ENCODE measurements at regions not wholly inside any gene's neighbourhood (a gene's known extent, or its start where the extent isn't known, plus 50 kb on each side); places are given as distances from the start of the nearest gene placed in this dataset.

- Mint-ChIP-seq H3K36me3 (ENCODE audit: unreplicated experiment) (no peaks in the 10 kb centered on the region), H3K4me3 (ENCODE audit: unreplicated experiment) (no peak overlapping the region), H3K9me3 (ENCODE audit: unreplicated experiment) (no peaks in the 10 kb centered on the region), H3K4me1 (ENCODE audit: low read depth, unreplicated experiment) (no peaks in the 10 kb centered on the region), H3K27ac (ENCODE audit: unreplicated experiment) (no peak overlapping the region), H3K27me3 (ENCODE audit: unreplicated experiment) (peaks cover 2% of the 10 kb centered on the region)
- TF ChIP-seq, protein P1, sequence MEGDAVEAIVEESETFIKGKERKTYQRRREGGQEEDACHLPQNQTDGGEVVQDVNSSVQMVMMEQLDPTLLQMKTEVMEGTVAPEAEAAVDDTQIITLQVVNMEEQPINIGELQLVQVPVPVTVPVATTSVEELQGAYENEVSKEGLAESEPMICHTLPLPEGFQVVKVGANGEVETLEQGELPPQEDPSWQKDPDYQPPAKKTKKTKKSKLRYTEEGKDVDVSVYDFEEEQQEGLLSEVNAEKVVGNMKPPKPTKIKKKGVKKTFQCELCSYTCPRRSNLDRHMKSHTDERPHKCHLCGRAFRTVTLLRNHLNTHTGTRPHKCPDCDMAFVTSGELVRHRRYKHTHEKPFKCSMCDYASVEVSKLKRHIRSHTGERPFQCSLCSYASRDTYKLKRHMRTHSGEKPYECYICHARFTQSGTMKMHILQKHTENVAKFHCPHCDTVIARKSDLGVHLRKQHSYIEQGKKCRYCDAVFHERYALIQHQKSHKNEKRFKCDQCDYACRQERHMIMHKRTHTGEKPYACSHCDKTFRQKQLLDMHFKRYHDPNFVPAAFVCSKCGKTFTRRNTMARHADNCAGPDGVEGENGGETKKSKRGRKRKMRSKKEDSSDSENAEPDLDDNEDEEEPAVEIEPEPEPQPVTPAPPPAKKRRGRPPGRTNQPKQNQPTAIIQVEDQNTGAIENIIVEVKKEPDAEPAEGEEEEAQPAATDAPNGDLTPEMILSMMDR (IDR thresholded peaks at IDR 0.05; ENCODE audit: partially characterized antibody, unreplicated experiment) = no peak
- DNase-seq = no peak
Observed at GRCh38 chr3:27625864-27626263, 96.3 kb downstream of the EOMES start.

DNA sequence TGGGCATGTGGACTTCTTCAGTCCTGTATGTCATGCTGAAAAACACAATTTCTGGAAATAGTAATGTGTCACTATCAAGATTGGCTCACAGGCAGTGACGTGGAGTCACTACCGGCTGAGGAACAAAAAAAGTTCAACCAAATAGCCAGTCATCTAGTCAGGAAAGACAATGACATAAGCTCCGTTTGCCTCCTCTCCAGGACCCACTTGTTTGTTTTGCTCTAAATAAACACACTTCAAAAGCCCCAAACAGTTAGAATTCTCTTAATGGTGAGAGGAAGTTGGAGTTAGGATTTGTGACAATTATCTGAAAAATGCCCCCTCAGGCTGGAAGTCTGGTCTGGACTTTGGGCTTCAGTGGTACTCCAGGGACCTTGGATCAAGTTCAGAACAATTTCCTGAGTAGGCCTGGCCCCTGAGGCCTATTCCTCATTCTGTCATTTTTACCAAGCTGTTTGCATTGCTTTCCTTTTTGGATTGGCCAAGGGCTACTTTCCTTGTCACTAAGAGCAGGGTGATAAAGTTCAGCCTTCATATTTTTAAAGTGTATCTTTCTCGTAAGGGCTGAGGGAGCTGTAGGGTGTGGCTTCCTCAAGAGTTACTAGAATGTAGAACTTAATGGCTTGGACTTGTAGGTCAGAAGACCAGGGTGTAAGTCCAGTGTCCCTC is 98.9 kb downstream of the EOMES start:
- Mint-ChIP-seq H3K4me1 (ENCODE audit: low read depth, unreplicated experiment) (no peaks in the 10 kb centered on the region), H3K27ac (ENCODE audit: unreplicated experiment) (no peak overlapping the region), H3K4me3 (ENCODE audit: unreplicated experiment) (no peak overlapping the region), H3K9me3 (ENCODE audit: unreplicated experiment) (no peaks in the 10 kb centered on the region), H3K36me3 (ENCODE audit: unreplicated experiment) (no peaks in the 10 kb centered on the region), H3K27me3 (ENCODE audit: unreplicated experiment) (peaks cover 2% of the 10 kb centered on the region)
- no peak for DNase-seq
- TF ChIP-seq, protein P1 (IDR thresholded peaks at IDR 0.05; ENCODE audit: partially characterized antibody, unreplicated experiment) = no peak

GRCh38 chr3:27617552-27617951 is 104.6 kb downstream of the EOMES start:
- Mint-ChIP-seq H3K36me3 (ENCODE audit: unreplicated experiment) (peaks cover 10% of the 10 kb centered on the region), H3K9me3 (ENCODE audit: unreplicated experiment) (peaks cover 4% of the 10 kb centered on the region), H3K27ac (ENCODE audit: unreplicated experiment) (no peak overlapping the region), H3K27me3 (ENCODE audit: unreplicated experiment) (peaks cover 2% of the 10 kb centered on the region), H3K4me1 (ENCODE audit: low read depth, unreplicated experiment) (no peaks in the 10 kb centered on the region), H3K4me3 (ENCODE audit: unreplicated experiment) (no peak overlapping the region)
- TF ChIP-seq, protein P1 (IDR thresholded peaks at IDR 0.05; ENCODE audit: partially characterized antibody, unreplicated experiment) = no peak
- DNase-seq = no peak

DNA sequence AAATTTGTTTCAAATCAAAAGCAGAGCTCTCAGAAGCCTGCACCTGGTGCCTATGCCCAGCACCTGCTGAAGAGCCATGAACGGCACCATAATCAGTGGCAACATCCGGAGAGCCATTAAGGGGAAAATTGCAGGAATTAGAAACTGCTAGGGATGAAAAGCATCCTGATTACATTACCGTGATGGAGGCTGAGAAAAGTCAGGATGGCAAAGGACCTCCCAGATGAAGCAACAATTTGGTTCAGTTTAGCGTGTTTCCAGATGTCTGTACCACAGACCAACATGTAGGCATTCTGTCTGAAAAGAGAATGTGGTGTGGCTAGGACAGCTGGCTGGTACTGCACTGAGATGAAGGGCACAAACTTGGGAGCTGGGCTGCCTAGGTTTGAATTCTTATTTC is 106.1 kb downstream of the EOMES start:
- Mint-ChIP-seq H3K4me1 (ENCODE audit: low read depth, unreplicated experiment) (no peaks in the 10 kb centered on the region), H3K4me3 (ENCODE audit: unreplicated experiment) (no peak overlapping the region), H3K9me3 (ENCODE audit: unreplicated experiment) (peaks cover 4% of the 10 kb centered on the region), H3K27me3 (ENCODE audit: unreplicated experiment) (peaks cover 2% of the 10 kb centered on the region), H3K36me3 (ENCODE audit: unreplicated experiment) (peaks cover 10% of the 10 kb centered on the region), H3K27ac (ENCODE audit: unreplicated experiment) (no peak overlapping the region)
- DNase-seq = no peak
- TF ChIP-seq, protein P1 (IDR thresholded peaks at IDR 0.05; ENCODE audit: partially characterized antibody, unreplicated experiment) = no peak

GRCh38 chr3:27615555-27615954 is 106.6 kb downstream of the EOMES start:
- TF ChIP-seq, protein P1 (IDR thresholded peaks at IDR 0.05; ENCODE audit: partially characterized antibody, unreplicated experiment) = no peak
- no peaks in the 10 kb centered on the region for H3K4me1 Mint-ChIP-seq (ENCODE audit: low read depth, unreplicated experiment)
- peaks cover 10% of the 10 kb centered on the region for H3K36me3 Mint-ChIP-seq (ENCODE audit: unreplicated experiment)
- peaks cover 2% of the 10 kb centered on the region for H3K27me3 Mint-ChIP-seq (ENCODE audit: unreplicated experiment)
- no peak overlapping the region for H3K4me3 Mint-ChIP-seq (ENCODE audit: unreplicated experiment)
- H3K27ac Mint-ChIP-seq (ENCODE audit: unreplicated experiment) = no peak overlapping the region
- no peak for DNase-seq
- peaks cover 4% of the 10 kb centered on the region for H3K9me3 Mint-ChIP-seq (ENCODE audit: unreplicated experiment)

Measured in glutamatergic neuron (in vitro differentiated cells).